ENCODE measurements at regions not wholly inside any gene's neighbourhood (a gene's known extent, or its start where the extent isn't known, plus 50 kb on each side); places are given as distances from the start of the nearest gene placed in this dataset.

GRCh38 chr11:115891581-115891980, 387.4 kb upstream of the CADM1 start (continued):
- TF ChIP-seq IKZF5 (CRISPR knock-in tag; IDR thresholded peaks at IDR 0.05) (no peak), ZSCAN31 (CRISPR knock-in tag; IDR thresholded peaks at IDR 0.05; ENCODE audit: low read depth) (no peak), PHB2 (IDR thresholded peaks at IDR 0.05; ENCODE audit: partially characterized antibody) (no peak), CBFB (CRISPR knock-in tag; IDR thresholded peaks at IDR 0.05) (no peak), ZSCAN29 (CRISPR knock-in tag; conservative IDR thresholded peaks at IDR 0.05) (no peak), ZNF530 (CRISPR knock-in tag; IDR thresholded peaks at IDR 0.05; ENCODE audit: low read depth) (no peak)

GRCh38 chr11:115890500-115890899, 386.3 kb upstream of the CADM1 start:
- no peaks in the 10 kb centered on the region for H4K20me1 ChIP-seq (ENCODE audit: insufficient read depth, low read length)
- FAIRE-seq (no peak), DNase-seq (ENCODE audit: low spot score) (no peak), ATAC-seq (no peak)
- no peak overlapping the region for H3K27ac ChIP-seq (ENCODE audit: extremely low read length, insufficient read depth, low read length)
- no peak overlapping the region for H3K4me2 ChIP-seq (ENCODE audit: low read depth, low read length)
- no TSS peak for BruUV-seq (replicated peaks)
- ChIA-PET POLR2A (no interaction called here), CTCF (ENCODE audit: low intra/inter-chr PET ratio, low total read pairs) (no interaction called here)
- H3K79me2 ChIP-seq (ENCODE audit: insufficient read depth, low read length) = no peaks in the 10 kb centered on the region
- WGBS (ENCODE audit: low lambda C conversion rate) = 11% methylated on average over 5 of the region's 5 CpGs
- H3K27me3 ChIP-seq (ENCODE audit: control insufficient read depth in 1 of 2, insufficient read depth in 2 of 2, low read length in 2 of 2) = peaks cover 0 to 24% of the 10 kb centered on the region in 2 experiments; a peak in 4 of 5 replicates
- no peaks in the 10 kb centered on the region for H3K36me3 ChIP-seq (replicated peaks in 1 of 2; ENCODE audit: control insufficient read depth in 1 of 2, insufficient read depth in 2 of 2, low read length in 2 of 2)
- no peak overlapping the region for H3K9ac ChIP-seq (ENCODE audit: insufficient read depth, low read depth, low read length)
- intact Hi-C loops (cut with micrococcal nuclease; ENCODE audit: unreplicated experiment) (no loop called here), in situ Hi-C loops (cut with HindIII; ENCODE audit: extremely low pct_ligation_motif_present, low pct_unique_long_range_greater_than_20kb) (no loop called here)
- H3K4me1 ChIP-seq (ENCODE audit: insufficient read depth, low read length) = no peaks in the 10 kb centered on the region
- H3K4me3 ChIP-seq (replicated peaks in 1 of 3; ENCODE audit: insufficient read depth in 1 of 3, low read depth in 2 of 3, low read length in 3 of 3) = no peak overlapping the region
- no peaks in the 10 kb centered on the region for H3K9me3 ChIP-seq (ENCODE audit: low read length)
- no peak overlapping the region for H2AFZ ChIP-seq (ENCODE audit: low read length)
- TF ChIP-seq ZXDC (CRISPR knock-in tag; IDR thresholded peaks at IDR 0.05) (no peak), ZFP82 (CRISPR knock-in tag; IDR thresholded peaks at IDR 0.05; ENCODE audit: borderline replicate concordance) (no peak), ZNF280D (CRISPR knock-in tag; IDR thresholded peaks at IDR 0.05) (no peak), NFYB (CRISPR knock-in tag; IDR thresholded peaks at IDR 0.05) (no peak), ZSCAN30 (CRISPR knock-in tag; IDR thresholded peaks at IDR 0.05) (no peak), FOXP4 (CRISPR knock-in tag; IDR thresholded peaks at IDR 0.05) (no peak), HNF1B (CRISPR knock-in tag; IDR thresholded peaks at IDR 0.05) (no peak), ATM (IDR thresholded peaks at IDR 0.05; ENCODE audit: borderline replicate concordance) (no peak)

Data from HepG2 (cell line).